Stimulated activated CD8-positive, alpha-beta memory T cell treated with anti-CD3 and anti-CD28 coated beads, Interleukin-4, amount 100 ng/mL, for 24 hours (primary cell): ENCODE measurements at regions not wholly inside any gene's neighbourhood (a gene's known extent, or its start where the extent isn't known, plus 50 kb on each side); places are given as distances from the start of the nearest gene placed in this dataset.

Experiments used
- DNase-seq: peaks from one replicate; pipeline ENCODE4 v3.0.0-alpha.2; 2020; ENCODE audit warnings: low read depth

GRCh38 chr13:80131204-80131603 lies 209.7 kb downstream of the SPRY2 start:
- DNase-seq, result no peak

GRCh38 chr13:80126389-80127068 lies 214.4 kb downstream of the SPRY2 start:
- no peak for DNase-seq

- DNase-seq, result no peak
These were observed 217.0 kb downstream of the SPRY2 start for GRCh38 chr13:80123945-80124344.

DNA sequence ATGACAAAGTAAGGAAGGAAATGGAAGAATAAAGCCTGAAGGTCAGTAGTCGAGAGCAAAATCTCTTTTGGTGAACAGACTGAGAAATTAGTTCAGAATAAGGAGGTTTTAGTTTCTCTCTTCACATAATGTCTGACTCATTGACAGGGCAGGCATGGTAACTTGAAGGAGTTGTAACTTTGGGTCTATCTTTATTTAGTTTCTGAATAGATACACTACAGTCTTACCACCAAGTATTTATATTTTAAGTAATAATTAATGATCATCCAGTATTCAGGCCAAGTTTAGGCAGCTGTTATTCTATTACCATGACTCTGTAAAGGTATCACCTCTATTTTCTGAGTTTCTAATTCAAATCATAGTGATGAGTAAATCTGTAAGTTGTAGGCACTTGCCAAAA lies 219.9 kb downstream of the SPRY2 start:
- DNase-seq, result no peak

- no peak for DNase-seq
These were observed 222.4 kb downstream of the SPRY2 start for GRCh38 chr13:80118506-80118905.

DNA sequence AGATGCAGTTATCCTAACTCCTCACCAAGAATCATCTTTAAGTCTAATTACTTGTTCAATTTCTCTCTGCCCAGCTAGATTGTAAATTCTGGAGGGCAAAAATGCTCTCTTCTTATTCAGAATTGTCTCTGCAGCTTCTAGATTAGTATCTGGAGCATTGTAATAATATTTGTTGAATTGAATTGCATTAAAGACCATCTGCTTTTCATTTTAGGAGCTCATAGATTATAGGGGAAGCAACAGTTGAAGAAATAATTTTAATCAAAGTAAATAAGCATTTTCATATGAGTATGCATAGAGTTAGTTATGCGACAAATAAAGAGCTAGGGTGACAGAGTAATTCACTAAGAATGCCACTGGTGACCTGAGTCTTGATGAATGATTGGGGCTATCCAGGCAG lies 222.8 kb downstream of the SPRY2 start:
- no peak for DNase-seq

GRCh38 chr13:80117515-80117914 lies 223.4 kb downstream of the SPRY2 start:
- no peak for DNase-seq

GRCh38 chr13:80116107-80116506 lies 224.8 kb downstream of the SPRY2 start:
- no peak for DNase-seq

DNA sequence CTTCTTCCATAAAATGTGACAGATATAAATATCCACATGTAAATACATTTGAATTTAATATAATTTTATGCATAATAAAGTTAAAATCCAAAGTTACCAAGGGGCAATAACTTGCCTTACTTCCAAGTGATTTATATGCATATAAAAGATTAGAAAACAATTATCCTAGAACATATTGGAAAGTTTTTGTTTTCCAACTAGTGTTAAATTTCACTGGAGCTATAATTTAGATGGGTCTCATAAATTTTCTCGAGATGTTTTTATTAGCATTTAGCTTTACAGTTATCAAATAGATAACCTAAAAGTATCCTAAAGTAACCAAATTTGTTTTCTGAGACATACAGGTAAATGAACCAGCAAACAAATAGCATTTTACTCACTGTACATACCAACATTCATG lies 225.3 kb downstream of the SPRY2 start:
- no peak for DNase-seq

DNA sequence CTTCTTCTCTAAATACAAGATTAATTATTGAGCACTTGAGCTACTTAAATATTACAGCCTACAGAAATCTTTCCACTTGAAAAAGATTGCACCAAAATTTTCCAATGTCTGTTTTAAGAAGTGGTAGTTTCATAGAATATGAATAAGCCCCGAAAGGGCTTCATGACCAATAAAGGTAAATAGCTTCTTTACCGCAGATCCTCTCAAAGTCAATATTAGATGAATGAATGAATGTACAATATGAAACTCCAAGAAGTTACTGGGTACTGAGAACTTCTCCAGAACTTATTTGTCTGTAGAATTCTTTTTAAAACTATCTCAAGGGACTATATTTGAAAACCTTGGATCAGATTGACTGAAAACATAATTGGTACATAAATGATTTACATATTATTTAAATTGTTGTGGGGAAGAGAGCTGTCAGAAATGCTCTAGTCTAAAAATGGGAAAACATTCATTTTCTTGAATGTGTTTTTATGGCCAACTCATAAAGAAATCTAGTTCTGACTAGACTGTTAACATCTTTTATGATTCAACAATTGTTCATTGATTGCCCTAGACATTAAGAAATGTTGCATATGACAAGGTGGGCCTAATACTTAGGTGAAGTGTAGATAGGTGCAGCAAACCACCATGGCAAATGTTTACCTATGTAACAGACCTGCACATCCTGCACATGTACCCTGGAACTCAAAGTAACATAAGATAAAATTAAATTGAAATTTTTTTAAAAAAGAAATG lies 227.0 kb downstream of the SPRY2 start:
- DNase-seq, result no peak

- DNase-seq, result no peak
These were observed 231.6 kb downstream of the SPRY2 start for GRCh38 chr13:80109303-80109702.

- no peak for DNase-seq
These were observed 235.6 kb downstream of the SPRY2 start for GRCh38 chr13:80105350-80105749.

DNA sequence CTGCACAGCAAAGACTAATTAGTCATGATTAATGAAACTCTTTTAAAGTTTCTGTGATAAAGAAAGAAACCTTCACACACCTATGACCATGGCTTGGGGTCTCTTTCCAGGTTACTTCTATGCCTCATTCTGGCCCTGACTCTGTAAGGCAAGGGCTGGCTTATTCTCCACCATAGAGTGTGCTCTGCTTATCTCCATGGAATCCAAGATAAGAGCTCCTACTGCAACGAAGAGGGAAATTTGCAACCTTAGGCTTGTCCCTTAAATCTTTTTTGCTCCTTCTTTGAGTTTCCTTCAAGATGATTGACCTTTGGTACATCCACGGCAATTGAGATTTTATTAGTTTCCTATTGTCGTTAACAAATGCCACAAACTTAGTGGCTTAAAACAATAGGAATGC lies 239.9 kb downstream of the SPRY2 start:
- no peak for DNase-seq

GRCh38 chr13:80100636-80101035 lies 240.3 kb downstream of the SPRY2 start:
- no peak for DNase-seq

- no peak for DNase-seq
These were observed 243.4 kb downstream of the SPRY2 start for GRCh38 chr13:80097561-80097960.

DNA sequence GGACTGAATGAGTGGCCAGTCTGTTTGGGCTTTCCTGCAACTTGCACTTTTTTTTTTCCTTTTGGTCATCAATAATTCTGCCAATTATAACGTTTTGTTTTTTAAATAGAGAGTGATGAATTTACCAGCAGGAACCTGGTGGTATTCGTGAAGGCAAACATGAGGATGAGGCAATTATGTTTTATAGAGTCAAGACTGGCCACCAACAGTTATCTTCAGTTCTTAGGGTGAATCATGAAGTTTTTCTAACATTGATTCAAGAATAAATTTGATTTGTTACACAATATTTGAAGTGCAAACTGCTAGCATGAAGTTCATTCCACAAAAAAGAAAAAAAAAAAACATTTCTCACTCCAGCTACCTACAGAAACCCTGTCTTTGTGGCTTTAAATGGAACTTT lies 244.5 kb downstream of the SPRY2 start:
- DNase-seq, result no peak

- no peak for DNase-seq
These were observed 246.4 kb downstream of the SPRY2 start for GRCh38 chr13:80094526-80094925.

DNA sequence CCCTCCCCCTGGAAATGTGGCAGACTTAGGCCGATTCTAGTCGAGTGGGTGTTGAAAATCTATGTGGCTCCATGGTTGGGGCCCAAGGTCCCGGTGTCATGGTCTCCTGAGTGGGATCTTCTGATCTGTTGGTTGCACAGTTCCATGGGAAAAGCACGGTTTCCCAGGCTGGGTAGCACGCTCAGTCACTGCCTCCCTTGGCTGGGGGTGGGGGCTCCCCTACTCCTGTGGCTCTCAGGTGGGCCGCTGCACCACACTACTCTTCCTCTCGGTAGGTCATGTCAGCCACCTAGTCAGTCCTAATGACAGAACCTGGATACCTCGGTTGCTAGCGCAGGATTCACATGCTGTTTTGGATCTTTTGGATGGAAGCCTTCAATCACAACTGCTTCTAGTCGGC lies 247.0 kb downstream of the SPRY2 start:
- DNase-seq, result no peak

GRCh38 chr13:80086304-80086721 lies 254.6 kb downstream of the SPRY2 start:
- DNase-seq, result no peak

- no peak for DNase-seq
These were observed 256.9 kb downstream of the SPRY2 start for GRCh38 chr13:80083853-80084676.

DNA sequence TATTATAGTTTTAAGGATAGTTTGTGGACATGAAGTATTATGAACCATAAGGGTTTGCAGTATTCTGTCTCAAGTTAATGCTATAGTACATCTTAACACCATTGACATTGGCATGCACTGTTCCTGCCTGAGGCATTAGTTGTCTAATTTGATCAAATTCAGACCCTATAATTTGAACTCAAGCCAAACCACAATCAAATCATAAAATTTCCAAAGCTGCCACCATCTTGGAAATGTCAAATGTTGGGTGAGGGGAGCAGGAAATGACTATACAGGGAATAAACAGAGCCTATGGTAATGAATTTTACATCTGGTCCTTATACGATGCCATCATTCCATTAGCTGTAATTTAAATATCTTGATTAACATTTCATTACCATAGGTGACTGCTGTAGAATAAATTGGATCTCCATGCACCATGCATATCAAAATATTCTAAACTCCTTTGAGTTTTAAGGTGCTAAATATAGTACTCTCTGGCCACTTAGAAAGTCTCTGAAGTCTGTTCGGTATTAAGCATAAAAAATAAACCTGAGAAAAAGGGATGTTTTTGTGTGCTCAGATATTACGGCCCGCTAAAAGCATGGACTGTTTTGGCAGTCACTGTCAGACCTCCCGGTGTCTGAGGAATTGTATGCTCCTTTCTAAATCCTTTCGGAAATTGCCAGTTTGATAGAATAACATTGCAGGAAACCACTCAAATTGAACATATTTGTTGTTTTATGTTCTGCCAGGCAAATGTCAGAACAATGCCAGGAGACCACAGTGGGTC lies 257.7 kb downstream of the SPRY2 start:
- DNase-seq, result no peak

- no peak for DNase-seq
These were observed 258.4 kb downstream of the SPRY2 start for GRCh38 chr13:80082396-80083080.
